HL-60/S4 treated with retinoic acid at 250 ng/mL for 4 days and 3 days (cell line): ENCODE measurements at regions not wholly inside any gene's neighbourhood (a gene's known extent, or its start where the extent isn't known, plus 50 kb on each side); places are given as distances from the start of the nearest gene placed in this dataset.

Experiments
- in situ Hi-C: fragments of 300-500 bp; cut with MboI; formaldehyde crosslinking; loops from 2 replicates; pipeline ENCODE4 v1.7.0; 2022; ENCODE audit warnings: low sequenced_read_pairs

- in situ Hi-C loops, result loop anchor here (25.0 kb wide), 1 partner anchor 1881 kb away; no protein-coding TSS in a partner anchor
Measured at GRCh38 chr18:78168526-78168925, 811.1 kb upstream of the SALL3 start.

DNA sequence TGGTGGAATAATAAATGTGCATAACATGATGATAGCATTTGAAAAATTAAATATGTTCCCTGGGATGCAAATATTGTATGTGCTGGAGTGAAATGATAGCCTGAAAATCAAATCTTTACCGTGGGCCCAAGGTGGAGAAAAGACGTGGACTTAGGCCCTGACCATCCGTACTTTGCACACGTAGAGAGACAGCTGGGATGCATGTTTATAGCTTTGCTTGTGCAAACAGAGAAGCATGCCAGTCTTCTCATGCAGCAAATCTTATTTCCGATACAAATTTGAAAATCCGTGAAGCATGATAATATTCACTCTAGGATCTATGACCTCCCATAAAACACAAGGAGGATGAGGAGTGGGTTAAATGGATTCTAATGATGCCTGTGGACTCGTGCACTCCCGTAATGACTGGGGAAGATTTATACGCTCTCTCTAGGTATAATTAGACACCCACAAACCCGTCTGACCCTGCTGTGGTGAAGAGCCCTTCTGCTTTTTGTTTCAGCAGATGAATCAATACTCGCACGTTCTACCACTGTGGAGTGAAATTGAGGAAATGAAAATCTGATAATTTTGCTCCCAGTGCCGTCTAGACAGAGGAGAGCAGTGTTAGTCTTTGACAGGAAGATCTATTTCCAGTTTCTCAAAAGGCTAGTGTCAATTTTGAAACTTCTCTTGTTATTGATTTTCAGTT is 810.3 kb upstream of the SALL3 start:
- in situ Hi-C loops, result loop anchor here (25.0 kb wide), 1 partner anchor 1882 kb away; no protein-coding TSS in a partner anchor

DNA sequence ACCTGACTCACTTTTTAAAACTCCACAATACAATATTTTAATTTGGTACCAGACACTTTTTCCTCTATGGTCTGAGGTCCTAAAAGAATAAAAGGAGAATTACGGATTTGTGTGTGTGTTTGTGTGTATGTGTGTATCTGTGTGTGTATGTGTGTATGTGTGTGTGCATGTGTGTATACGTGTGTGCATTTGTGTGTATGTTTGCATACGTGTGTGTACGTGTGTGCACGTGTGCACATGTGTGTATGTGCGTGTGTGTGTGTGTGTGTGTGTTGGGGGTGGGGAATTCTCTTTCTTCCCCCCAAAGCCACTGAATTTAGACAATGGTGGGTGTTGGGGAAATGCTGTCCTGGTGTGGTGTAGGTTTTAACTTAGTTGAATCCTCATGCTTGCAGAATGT is 807.7 kb upstream of the SALL3 start:
- in situ Hi-C loops, result loop anchor here (25.0 kb wide), 1 partner anchor 1885 kb away; no protein-coding TSS in a partner anchor

DNA sequence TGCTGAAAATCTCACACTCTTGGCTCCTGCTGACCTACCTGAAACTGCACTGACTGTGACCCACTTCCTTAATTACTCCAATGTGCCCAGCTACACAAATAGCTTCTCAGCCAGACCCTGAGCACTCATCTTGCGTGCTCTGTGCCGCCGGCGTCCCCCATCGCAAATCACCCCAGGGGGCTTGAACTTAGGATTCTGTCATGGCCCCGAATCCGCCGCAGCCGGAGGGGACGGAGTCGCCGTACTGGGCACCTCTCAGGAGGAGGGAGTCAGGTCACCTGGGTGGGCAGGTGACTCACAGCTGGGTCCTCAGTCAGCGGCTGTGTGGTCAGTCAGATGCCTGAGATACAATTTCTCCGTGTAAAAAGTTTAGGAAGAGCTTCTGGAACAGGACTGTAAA is 804.9 kb upstream of the SALL3 start:
- in situ Hi-C loops, result loop anchor here (25.0 kb wide), 1 partner anchor 1887 kb away; no protein-coding TSS in a partner anchor

DNA sequence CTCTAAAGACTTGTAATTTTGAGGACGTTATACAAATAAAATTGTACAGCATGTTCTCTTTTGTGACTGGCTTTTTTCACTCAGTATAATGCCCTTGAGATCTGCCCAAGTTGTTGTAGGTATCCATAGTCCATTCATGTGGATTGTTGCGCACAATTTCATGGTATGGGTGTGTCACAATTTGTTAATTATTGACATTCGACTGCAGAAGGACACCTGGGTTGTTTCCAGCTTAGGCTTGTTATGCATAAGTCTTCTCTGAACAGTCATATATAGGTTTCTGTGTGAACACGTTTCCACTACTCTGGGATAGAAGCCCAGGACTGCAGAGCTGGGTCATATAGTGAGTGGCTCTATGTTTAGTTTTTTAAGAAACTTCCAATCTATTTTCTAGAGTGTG is 800.8 kb upstream of the SALL3 start:
- in situ Hi-C loops, result no loop called here

- in situ Hi-C loops, result no loop called here
Measured at GRCh38 chr18:78180741-78181140, 798.9 kb upstream of the SALL3 start.

DNA sequence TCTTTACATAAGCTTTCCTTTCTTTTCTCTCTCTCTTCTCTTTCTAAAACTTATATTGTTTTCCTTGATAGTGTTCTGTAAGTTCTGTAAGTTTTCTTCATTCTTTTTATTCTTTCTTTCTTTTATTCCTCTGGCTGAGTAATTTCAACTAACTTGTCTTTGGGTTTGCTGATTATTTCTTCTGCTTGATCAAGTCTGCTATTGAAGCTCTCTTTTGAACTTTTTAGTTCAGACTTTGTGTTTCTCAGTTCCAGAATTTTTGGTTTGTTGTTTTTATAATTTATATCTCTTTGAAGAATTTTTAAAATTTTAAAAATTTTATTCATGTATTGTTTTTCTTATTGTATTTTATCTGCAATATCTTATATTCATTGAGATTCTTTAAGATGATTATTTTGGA is 795.8 kb upstream of the SALL3 start:
- in situ Hi-C loops, result no loop called here

DNA sequence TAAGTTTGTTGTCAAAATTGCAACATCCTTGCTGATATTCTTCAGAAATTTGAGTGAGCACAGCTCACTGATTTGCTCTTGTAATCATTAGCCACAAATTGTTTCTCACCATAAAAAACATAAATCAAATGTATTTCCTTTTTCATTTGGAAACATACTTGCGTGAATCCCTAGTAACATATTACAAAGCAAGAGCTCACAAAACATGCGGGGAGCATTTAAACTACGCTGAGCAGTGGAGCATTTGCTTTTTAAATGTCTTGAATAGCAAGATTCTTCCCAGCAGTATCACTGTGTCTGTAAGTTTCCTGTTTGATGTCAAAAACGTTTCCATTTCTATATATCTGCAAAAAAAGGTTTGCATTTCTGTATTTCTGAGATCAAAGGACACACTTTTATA is 788.3 kb upstream of the SALL3 start:
- in situ Hi-C loops, result no loop called here

DNA sequence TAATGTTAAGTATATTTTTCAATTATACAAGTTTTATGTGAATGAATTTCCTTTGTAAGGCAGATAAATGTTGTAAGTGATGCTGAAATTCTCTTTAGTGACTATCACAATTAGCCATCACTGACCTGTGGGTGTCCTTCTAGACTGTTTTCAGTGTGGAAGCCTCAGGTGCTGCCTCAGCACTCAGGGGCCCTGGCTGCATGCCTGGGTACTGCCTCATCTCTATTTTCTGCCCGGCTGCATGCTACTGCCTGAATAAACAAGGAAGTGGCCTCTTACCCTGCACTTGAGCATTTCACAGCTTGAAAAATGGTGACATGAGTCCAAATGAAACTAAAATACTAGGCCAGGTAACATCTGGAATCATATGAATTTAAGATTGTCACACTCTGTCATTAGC is 787.6 kb upstream of the SALL3 start:
- in situ Hi-C loops, result no loop called here

DNA sequence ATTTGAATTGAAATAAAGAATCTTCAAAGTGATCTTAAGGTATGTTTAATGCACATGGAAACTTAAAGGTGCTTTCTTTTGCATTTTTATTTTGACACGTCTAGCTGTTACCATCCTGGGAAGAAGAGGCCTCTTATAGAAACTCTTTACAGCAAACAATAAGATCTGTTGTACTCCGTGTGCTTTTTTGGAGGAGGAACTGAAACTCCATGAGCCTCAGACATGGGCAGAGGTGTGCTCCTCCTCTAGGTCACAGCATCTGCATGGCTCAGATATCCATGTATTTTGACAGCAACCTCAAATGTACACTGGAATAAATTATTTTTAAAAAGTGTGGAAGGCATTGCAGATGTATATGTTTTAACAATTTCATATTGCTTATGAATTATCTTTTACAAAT is 783.3 kb upstream of the SALL3 start:
- in situ Hi-C loops, result no loop called here

- in situ Hi-C loops, result no loop called here
Measured at GRCh38 chr18:78199002-78199401, 780.6 kb upstream of the SALL3 start.

DNA sequence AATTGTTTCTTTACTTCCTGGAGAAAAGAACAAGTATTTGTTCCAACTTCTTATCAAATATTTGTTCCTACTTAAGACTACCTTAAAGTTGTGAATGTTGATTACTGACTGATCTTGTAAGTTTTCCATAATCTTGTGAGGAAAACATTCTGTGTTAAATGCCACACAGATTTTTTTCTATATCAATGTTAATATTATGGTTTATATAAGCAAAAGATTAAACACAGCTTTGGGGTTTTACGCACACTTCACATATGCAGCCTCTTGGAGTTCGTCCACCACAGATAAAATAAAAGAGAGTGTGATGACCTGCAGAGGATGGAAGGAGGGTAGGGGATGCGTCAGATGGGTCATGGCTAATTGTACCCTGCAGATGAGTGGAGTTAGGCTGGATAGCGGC is 780.0 kb upstream of the SALL3 start:
- in situ Hi-C loops, result no loop called here

DNA sequence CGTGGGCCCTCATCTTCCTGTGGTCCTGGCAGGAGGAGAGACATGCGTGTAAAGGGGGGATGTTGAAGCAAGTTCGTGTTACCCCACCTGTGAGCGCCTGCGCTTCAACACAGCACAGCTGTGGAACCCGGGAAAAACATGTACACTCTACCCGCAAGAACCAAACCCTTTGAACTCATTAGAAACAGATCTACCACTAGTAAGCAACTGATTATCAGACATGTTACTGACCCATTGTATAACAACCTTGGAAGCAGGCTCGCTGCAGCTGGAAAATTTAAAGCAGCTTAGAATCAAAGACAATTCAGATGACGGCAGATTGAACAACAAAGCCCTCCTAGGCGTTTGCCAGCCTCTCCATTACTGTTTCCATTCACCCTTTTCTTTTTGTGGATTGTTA is 771.7 kb upstream of the SALL3 start:
- in situ Hi-C loops, result no loop called here

DNA sequence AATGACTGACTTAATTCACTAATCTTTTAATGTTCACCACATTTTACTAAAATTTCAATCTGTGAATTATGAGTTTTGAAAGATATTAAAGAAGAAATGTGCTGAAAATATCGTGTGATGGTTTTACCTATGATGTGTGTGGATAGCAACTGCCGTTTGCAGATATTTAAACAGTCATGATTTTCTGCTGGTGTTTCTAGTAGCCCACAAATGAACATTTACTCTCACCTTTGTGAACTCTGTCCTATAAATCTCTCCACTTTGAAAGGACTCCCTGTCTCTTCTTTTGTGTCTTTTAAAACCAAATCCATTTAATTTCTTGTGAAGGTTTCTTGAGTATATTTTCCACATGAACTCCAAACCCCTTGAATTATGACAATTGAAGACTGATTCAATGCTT is 771.2 kb upstream of the SALL3 start:
- in situ Hi-C loops, result no loop called here

GRCh38 chr18:78213361-78213994 is 766.1 kb upstream of the SALL3 start:
- in situ Hi-C loops, result no loop called here

DNA sequence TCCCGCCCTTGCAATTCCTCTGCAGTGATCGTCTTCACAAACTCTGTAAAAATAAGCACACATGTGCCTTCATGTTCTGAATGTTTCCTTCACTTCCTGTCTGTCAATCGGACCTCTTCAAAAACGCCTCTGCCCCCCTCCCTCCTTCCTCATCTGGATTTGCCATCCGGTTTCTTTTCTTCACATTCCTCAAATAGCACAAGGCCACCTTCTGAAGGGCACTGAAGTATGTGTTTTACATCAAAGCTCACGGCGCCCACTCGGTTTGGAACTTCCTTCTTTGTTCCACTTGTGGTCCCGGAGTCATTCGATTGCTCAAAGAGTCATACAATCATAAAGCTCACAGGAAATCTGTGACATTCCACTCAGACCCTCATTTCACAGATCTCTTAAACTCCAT is 758.1 kb upstream of the SALL3 start:
- in situ Hi-C loops, result no loop called here

DNA sequence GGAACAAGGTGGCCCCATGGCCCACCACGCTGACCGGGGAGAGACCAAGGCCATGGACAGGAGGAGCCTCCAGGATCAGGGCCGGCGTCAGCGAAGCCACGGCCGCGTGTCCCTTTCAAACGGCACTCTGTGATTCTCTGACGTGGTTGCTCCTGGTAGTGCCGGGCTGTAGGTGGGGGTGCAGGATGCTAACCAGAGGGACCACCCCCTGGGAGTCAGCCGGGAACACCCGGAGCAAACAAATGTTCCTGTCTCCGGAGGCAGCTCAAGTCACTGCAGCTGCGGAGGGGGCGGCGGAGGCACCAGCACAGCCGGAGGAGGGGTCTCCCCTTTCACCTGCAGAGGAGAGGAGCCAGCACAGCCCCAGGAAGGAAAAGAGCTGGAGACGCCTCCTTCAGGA is 750.6 kb upstream of the SALL3 start:
- in situ Hi-C loops, result no loop called here

DNA sequence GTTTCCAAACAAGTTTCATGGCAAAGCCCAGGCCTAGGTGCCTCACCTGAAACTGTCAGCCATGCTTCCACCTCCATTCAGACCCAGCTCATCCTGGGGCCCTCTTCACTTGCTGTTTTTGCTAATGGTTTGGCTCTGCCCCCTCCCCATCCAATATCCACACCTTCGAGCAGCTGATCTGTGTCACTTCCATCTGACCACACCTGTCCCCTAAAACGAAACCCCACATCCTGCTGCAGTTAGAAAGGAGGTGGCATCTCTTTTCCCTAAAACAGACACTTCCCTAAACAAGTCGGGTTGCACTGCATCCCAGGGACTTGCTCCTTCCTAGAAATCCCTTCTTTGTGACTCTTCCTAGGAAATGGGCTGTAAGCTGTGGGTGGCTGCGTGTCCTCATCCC is 748.7 kb upstream of the SALL3 start:
- in situ Hi-C loops, result no loop called here

GRCh38 chr18:78232196-78232595 is 747.4 kb upstream of the SALL3 start:
- in situ Hi-C loops, result no loop called here

- in situ Hi-C loops, result no loop called here
Measured at GRCh38 chr18:78237864-78238263, 741.8 kb upstream of the SALL3 start.

DNA sequence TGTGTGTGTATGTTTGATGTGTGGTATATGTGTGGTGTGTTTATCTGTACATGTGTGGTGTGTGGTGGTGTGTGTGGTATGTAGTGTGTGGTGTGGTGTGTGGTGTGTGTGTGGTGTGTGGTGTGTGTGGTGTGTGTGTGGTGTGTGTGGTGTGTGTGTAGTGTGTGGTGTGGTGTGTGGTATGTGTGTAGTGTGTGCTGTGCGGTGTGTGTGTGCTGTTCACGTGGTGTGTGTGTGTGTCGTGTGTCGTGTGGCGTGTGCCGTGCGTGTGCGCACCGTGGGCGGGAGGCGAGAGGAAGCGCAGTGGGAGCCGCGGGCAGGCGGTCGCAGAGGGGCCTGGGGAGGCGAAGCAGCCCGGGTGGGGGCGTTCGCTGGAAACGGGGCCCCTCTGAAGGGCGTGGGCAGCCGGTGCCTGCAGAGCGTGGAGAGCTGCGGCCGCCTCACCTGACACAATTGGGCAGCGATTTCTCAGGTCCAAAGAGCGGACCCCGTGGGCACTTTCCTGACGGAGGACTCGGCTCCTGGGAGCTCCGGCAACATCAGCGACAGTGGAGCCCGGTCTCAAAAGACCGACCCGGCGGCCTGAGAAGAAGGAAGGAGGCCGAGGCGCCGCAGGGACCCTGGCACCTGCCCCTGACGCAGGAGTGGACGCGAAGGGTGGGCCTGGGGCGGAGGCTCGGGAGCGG is 741.1 kb upstream of the SALL3 start:
- in situ Hi-C loops, result no loop called here

GRCh38 chr18:78239090-78239457 is 740.5 kb upstream of the SALL3 start:
- in situ Hi-C loops, result no loop called here
